HCT116 (cell line): ENCODE measurements at regions not wholly inside any gene's neighbourhood (a gene's known extent, or its start where the extent isn't known, plus 50 kb on each side); places are given as distances from the start of the nearest gene placed in this dataset.

Experiments used
- ATAC-seq: fragments of 200-7000 bp; cut with Tn5 transposase; 2 replicates; pipeline ENCODE4 v1.9.1; 2020; ENCODE audit warnings: mild to moderate bottlenecking, moderate library complexity
- BruUV-seq: library from RNA; stranded (reverse); fragments of 400-500 nt; replicated peaks from 2 replicates; lab custom pipeline; 2021; lab: Mats Ljungman, UMichigan
- CTCF ChIA-PET: fragments of 300-600 bp; sonication (Branson Sonifier 250); formaldehyde crosslinking; loops from one replicate; lab custom pipeline; 2021; ENCODE audit warnings: antibody characterized with exemption; lab: Charles Lee
- POLR2A ChIA-PET: fragments of 300-600, 350-600 bp; sonication (Branson Sonifier 250); formaldehyde crosslinking; loops from one replicate; lab custom pipeline; 2021; ENCODE audit warnings: antibody characterized with exemption; lab: Charles Lee
- RAD21 ChIA-PET, 2 experiments: fragments of 300-600 bp; sonication (Branson Sonifier 250); formaldehyde crosslinking; loops; one replicate each; lab custom pipeline; 2023; ENCODE audit warnings: low total read pairs in 2 of 2; ENCODE audit not compliant: uncharacterized antibody in 2 of 2, unreplicated experiment in 2 of 2, low non-redundant PET in 1 of 2; lab: Charles Lee
- DNase-seq: peaks from one replicate; pipeline ENCODE4 v3.0.0-alpha.2; 2010; ENCODE audit warnings: low read depth, low spot score
- H2AFZ ChIP-seq: fragments of 200-600 bp; shearing (Covaris generic), sonication (generic); 2 replicates; pipeline ENCODE4 v1.6.1; 2017; ENCODE audit warnings: low read depth, mixed run types, mixed read lengths, antibody characterized with exemption, low read length; ENCODE audit not compliant: poor library complexity, severe bottlenecking
- H3K27ac ChIP-seq: 2 replicates; pipeline ENCODE4 v1.5.1; 2012; ENCODE audit warnings: low read depth, low read length
- H3K27me3 ChIP-seq: fragments of 200-600 bp; sonication (generic); 2 replicates; pipeline ENCODE4 v1.6.1; 2016; ENCODE audit warnings: mixed run types, low read length, mixed read lengths; ENCODE audit not compliant: insufficient read depth
- H3K36me3 ChIP-seq, 2 experiments: fragments of 200-500 bp in 1 of 2; fragments of 200-600 bp in 1 of 2; sonication (Bioruptor generic) in 1 of 2; sonication (generic) in 1 of 2; 2 replicates each; pipeline versions ENCODE4 v1.5.1 to v1.6.1; 2014 to 2016; ENCODE audit warnings: low read length in 2 of 2, inconsistent platforms in 1 of 2, mixed read lengths in 1 of 2, mixed run types in 1 of 2; ENCODE audit not compliant: insufficient read depth in 2 of 2, control insufficient read depth in 1 of 2
- H3K4me1 ChIP-seq, 2 experiments: fragments of 200-600 bp in 1 of 2; sonication (generic) in 1 of 2; 2 replicates each; pipeline versions ENCODE4 v1.5.1 to v1.6.1; 2012 to 2017; ENCODE audit warnings: low read length in 2 of 2, inconsistent platforms in 1 of 2, mild to moderate bottlenecking in 1 of 2, mixed read lengths in 1 of 2, mixed run types in 1 of 2, moderate library complexity in 1 of 2; ENCODE audit not compliant: insufficient read depth in 2 of 2, control insufficient read depth in 1 of 2
- H3K4me2 ChIP-seq: fragments of 200-600 bp; sonication (generic); 2 replicates; pipeline ENCODE4 v1.6.1; 2017; ENCODE audit warnings: mixed run types, low read length, mixed read lengths
- H3K4me3 ChIP-seq, 2 experiments: fragments of 200-600 bp in 1 of 2; sonication (generic) in 1 of 2; replicated peaks in 1 of 2; 2 replicates each; pipeline ENCODE4 v1.5.1; 2011 to 2016; ENCODE audit warnings: low read length in 2 of 2, control low read depth in 1 of 2, low read depth in 1 of 2, mild to moderate bottlenecking in 1 of 2, mixed read lengths in 1 of 2, mixed run types in 1 of 2
- H3K79me2 ChIP-seq: fragments of 200-600 bp; sonication (generic); 2 replicates; pipeline ENCODE4 v1.6.1; 2017; ENCODE audit warnings: mild to moderate bottlenecking, mixed run types, low read length, moderate library complexity, mixed read lengths; ENCODE audit not compliant: insufficient read depth
- H3K9ac ChIP-seq: fragments of 200-600 bp; sonication (generic); 2 replicates; pipeline ENCODE4 v1.6.1; 2016; ENCODE audit warnings: low read length, mixed read lengths
- H3K9me2 ChIP-seq: fragments of 200-600 bp; sonication (generic), shearing (Covaris generic); 2 replicates; pipeline ENCODE4 v1.6.1; 2017; ENCODE audit warnings: mixed run types, mild to moderate bottlenecking, moderate library complexity; ENCODE audit not compliant: insufficient read depth
- H3K9me3 ChIP-seq, 2 experiments: fragments of 200-500 bp in 1 of 2; fragments of 200-600 bp in 1 of 2; sonication (Bioruptor generic) in 1 of 2; sonication (generic) in 1 of 2; 2 replicates each; pipeline ENCODE4 v1.6.1; 2014 to 2017; ENCODE audit warnings: low read length in 2 of 2, mixed read lengths in 2 of 2, inconsistent platforms in 1 of 2, low read depth in 1 of 2, mild to moderate bottlenecking in 1 of 2, mixed run types in 1 of 2, moderate library complexity in 1 of 2; ENCODE audit not compliant: control insufficient read depth in 1 of 2, insufficient read depth in 1 of 2
- H4K20me1 ChIP-seq: fragments of 200-600 bp; sonication (generic), shearing (Covaris generic); 2 replicates; pipeline ENCODE4 v1.6.1; 2017; ENCODE audit warnings: mixed run types, mild to moderate bottlenecking, moderate library complexity; ENCODE audit not compliant: insufficient read depth
- CTCF ChIP-seq, 3 experiments: fragments of 200-600 bp in 1 of 3; sonication (generic) in 1 of 3; IDR thresholded peaks in 2 of 3; conservative IDR thresholded peaks in 1 of 3; 2 replicates each; pipeline ENCODE4 v1.5.1; 2012 to 2017; ENCODE audit warnings: low read depth in 2 of 3, low read length in 2 of 3, antibody characterized with exemption in 1 of 3, borderline replicate concordance in 1 of 3, control low read depth in 1 of 3, mild to moderate bottlenecking in 1 of 3, mixed read lengths in 1 of 3, mixed run types in 1 of 3, moderate library complexity in 1 of 3; ENCODE audit not compliant: insufficient read depth in 1 of 3
- EGR1 ChIP-seq: IDR thresholded peaks from 2 replicates; pipeline ENCODE4 v1.6.1; 2012; ENCODE audit warnings: low read depth
- ELF1 ChIP-seq: IDR thresholded peaks from 2 replicates; pipeline ENCODE4 v1.6.1; 2012; ENCODE audit warnings: low read depth, borderline replicate concordance
- JUND ChIP-seq: IDR thresholded peaks from 2 replicates; pipeline ENCODE4 v1.6.1; 2012
- RAD21 ChIP-seq: IDR thresholded peaks from 2 replicates; pipeline ENCODE4 v1.6.1; 2012; ENCODE audit warnings: low read depth, mild to moderate bottlenecking
- SP1 ChIP-seq: IDR thresholded peaks from 2 replicates; pipeline ENCODE4 v1.6.1; 2012; ENCODE audit warnings: low read depth
- SRF ChIP-seq: IDR thresholded peaks from 2 replicates; pipeline ENCODE4 v1.6.1; 2012; ENCODE audit warnings: low read depth
- YY1 ChIP-seq: IDR thresholded peaks from 2 replicates; pipeline ENCODE4 v1.6.1; 2011; ENCODE audit warnings: low read length, low read depth, moderate library complexity, mild to moderate bottlenecking; ENCODE audit not compliant: insufficient replicate concordance; ENCODE audit errors: extremely low read depth
- ZNF274 ChIP-seq: fragments of 200-500 bp; sonication (Bioruptor generic); IDR thresholded peaks from 2 replicates; pipeline ENCODE4 v1.6.1; 2014; ENCODE audit warnings: mild to moderate bottlenecking, low read depth, low read length, inconsistent platforms
- intact Hi-C: fragments of 100-400 bp; cut with micrococcal nuclease; formaldehyde crosslinking; loops from 2 replicates; pipeline ENCODE4 v1.10.0; 2022
- TF ChIP-seq, protein P1 (sequence below): IDR thresholded peaks from 2 replicates; pipeline ENCODE4 v1.6.1; 2011; ENCODE audit warnings: mild to moderate bottlenecking, low read length, moderate library complexity; ENCODE audit not compliant: insufficient replicate concordance; ENCODE audit errors: extremely low read depth
- TF ChIP-seq, protein P2 (sequence below): IDR thresholded peaks from 2 replicates; pipeline ENCODE4 v1.6.1; 2012; ENCODE audit warnings: low read depth

DNA sequence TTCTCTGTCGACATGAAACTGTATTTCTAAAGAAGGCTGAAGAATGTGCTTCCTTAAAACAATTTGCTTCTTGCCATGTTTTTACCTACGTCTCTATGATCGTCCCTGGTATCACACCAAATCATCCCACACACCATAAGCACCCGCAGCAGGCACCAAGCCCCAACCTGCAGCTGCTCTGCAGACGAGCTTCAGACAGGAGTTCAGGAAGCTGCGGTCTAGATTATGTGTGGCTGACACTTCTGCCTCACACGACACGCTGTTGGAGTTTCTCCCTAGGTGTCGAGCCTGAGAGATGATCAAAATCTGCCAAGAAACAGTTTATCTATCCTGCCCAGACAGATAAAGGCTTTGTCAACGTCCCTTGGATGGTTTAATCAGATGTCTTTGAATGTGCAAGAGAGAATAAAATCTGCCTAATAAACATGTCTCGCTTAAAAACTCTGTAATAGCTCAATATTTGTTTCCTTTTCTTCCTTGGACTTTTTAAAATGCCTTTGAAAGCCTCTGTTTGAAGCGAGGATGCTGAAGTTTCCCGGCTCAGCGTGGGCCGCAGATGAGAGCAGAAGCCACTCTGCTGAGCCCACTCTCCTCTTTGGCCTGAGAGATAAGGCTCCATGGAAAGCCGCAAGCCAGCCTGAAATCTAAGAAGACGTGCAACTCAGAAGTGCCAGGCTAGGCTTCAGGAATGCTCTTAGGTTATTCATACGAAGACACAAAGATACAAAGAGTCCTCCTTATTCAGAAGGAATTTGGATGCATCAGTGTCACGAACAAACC is 158.3 kb upstream of the PFKP start:
- POLR2A ChIA-PET = no interaction called here
- BruUV-seq = no TSS peak
- TF ChIP-seq ELF1 = no peak

DNA sequence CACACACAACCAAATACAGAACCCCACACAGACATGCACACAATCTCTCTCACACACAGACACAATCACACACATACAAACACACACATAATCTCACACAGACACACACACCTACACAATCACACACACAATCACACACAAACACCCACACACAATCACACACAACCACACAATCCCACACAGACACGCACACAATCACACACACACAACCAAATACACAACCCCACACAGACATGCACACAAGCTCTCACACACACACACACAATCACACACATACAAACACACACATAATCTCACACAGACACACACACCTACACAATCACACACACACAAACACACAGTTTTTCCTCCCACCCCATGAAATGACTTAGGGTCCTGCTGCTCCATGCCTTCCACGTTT is 160.4 kb upstream of the PFKP start:
- no peaks in the 10 kb centered on the region for H3K9me3 ChIP-seq
- no peak overlapping the region for H2AFZ ChIP-seq
- no peaks in the 10 kb centered on the region for H3K79me2 ChIP-seq
- DNase-seq (no peak), ATAC-seq (no peak)
- ChIA-PET CTCF (no interaction called here), RAD21 (no interaction called here), POLR2A (no interaction called here)
- no peaks in the 10 kb centered on the region for H3K9me2 ChIP-seq
- H3K9ac ChIP-seq = no peak overlapping the region
- no peaks in the 10 kb centered on the region for H3K36me3 ChIP-seq
- BruUV-seq = no TSS peak
- H3K27me3 ChIP-seq = peaks cover 45% of the 10 kb centered on the region
- intact Hi-C loops = no loop called here
- H3K4me2 ChIP-seq = no peak overlapping the region
- no peak overlapping the region for H3K4me3 ChIP-seq
- no peaks in the 10 kb centered on the region for H4K20me1 ChIP-seq
- TF ChIP-seq ZNF274 (no peak), CTCF (IDR thresholded peaks at IDR 0.05 in 2 of 3, conservative IDR thresholded peaks at IDR 0.05 in 1 of 3; ENCODE audit: borderline replicate concordance in 1 of 3, insufficient read depth in 1 of 3, low read depth in 2 of 3, low read length in 2 of 3) (no peak), YY1 (no peak), JUND (no peak), SP1 (no peak), EGR1 (no peak), SRF (no peak), RAD21 (no peak)
- TF ChIP-seq, protein P1, sequence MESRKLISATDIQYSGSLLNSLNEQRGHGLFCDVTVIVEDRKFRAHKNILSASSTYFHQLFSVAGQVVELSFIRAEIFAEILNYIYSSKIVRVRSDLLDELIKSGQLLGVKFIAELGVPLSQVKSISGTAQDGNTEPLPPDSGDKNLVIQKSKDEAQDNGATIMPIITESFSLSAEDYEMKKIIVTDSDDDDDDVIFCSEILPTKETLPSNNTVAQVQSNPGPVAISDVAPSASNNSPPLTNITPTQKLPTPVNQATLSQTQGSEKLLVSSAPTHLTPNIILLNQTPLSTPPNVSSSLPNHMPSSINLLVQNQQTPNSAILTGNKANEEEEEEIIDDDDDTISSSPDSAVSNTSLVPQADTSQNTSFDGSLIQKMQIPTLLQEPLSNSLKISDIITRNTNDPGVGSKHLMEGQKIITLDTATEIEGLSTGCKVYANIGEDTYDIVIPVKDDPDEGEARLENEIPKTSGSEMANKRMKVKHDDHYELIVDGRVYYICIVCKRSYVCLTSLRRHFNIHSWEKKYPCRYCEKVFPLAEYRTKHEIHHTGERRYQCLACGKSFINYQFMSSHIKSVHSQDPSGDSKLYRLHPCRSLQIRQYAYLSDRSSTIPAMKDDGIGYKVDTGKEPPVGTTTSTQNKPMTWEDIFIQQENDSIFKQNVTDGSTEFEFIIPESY = no peak
- TF ChIP-seq, protein P2, sequence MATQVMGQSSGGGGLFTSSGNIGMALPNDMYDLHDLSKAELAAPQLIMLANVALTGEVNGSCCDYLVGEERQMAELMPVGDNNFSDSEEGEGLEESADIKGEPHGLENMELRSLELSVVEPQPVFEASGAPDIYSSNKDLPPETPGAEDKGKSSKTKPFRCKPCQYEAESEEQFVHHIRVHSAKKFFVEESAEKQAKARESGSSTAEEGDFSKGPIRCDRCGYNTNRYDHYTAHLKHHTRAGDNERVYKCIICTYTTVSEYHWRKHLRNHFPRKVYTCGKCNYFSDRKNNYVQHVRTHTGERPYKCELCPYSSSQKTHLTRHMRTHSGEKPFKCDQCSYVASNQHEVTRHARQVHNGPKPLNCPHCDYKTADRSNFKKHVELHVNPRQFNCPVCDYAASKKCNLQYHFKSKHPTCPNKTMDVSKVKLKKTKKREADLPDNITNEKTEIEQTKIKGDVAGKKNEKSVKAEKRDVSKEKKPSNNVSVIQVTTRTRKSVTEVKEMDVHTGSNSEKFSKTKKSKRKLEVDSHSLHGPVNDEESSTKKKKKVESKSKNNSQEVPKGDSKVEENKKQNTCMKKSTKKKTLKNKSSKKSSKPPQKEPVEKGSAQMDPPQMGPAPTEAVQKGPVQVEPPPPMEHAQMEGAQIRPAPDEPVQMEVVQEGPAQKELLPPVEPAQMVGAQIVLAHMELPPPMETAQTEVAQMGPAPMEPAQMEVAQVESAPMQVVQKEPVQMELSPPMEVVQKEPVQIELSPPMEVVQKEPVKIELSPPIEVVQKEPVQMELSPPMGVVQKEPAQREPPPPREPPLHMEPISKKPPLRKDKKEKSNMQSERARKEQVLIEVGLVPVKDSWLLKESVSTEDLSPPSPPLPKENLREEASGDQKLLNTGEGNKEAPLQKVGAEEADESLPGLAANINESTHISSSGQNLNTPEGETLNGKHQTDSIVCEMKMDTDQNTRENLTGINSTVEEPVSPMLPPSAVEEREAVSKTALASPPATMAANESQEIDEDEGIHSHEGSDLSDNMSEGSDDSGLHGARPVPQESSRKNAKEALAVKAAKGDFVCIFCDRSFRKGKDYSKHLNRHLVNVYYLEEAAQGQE = no peak
- no peaks in the 10 kb centered on the region for H3K4me1 ChIP-seq
- H3K27ac ChIP-seq = no peak overlapping the region

More for the DNA sequence above, 158.3 kb upstream of the PFKP start:
- H3K9me2 ChIP-seq = no peaks in the 10 kb centered on the region
- H3K9me3 ChIP-seq = no peaks in the 10 kb centered on the region
- intact Hi-C loops = no loop called here
- CTCF ChIA-PET = no interaction called here
- ATAC-seq = no peak
- H3K27me3 ChIP-seq = peaks cover 36% of the 10 kb centered on the region
- RAD21 ChIA-PET = no interaction called here
- no peak for DNase-seq
- no peak overlapping the region for H2AFZ ChIP-seq
- no peaks in the 10 kb centered on the region for H4K20me1 ChIP-seq
- H3K79me2 ChIP-seq = no peaks in the 10 kb centered on the region
- H3K36me3 ChIP-seq = no peaks in the 10 kb centered on the region
- no peak overlapping the region for H3K27ac ChIP-seq
- H3K4me1 ChIP-seq = no peaks in the 10 kb centered on the region
- no peak overlapping the region for H3K4me2 ChIP-seq
- H3K4me3 ChIP-seq = no peak overlapping the region
- no peak overlapping the region for H3K9ac ChIP-seq
